ENCODE measurements at regions not wholly inside any gene's neighbourhood (a gene's known extent, or its start where the extent isn't known, plus 50 kb on each side); places are given as distances from the start of the nearest gene placed in this dataset.

- no peak overlapping the region for H3K4me3 Mint-ChIP-seq
- no peaks in the 10 kb centered on the region for H3K4me1 ChIP-seq (ENCODE audit: insufficient read depth, low read length)
- no peaks in the 10 kb centered on the region for H3K9me3 ChIP-seq (ENCODE audit: low read length)
- CTCF ChIA-PET = no interaction called here
- H3K27me3 ChIP-seq (ENCODE audit: insufficient read depth, low read length, poor library complexity, severe bottlenecking) = no peaks in the 10 kb centered on the region
- H3K27me3 Mint-ChIP-seq = no peaks in the 10 kb centered on the region
- no peak overlapping the region for H3K27ac ChIP-seq (ENCODE audit: low read depth, low read length)
- H3K27ac Mint-ChIP-seq = no peak overlapping the region
- no peaks in the 10 kb centered on the region for H3K36me3 Mint-ChIP-seq
- H3K4me3 ChIP-seq (ENCODE audit: low read length) = no peak overlapping the region
- H3K4me1 Mint-ChIP-seq = no peaks in the 10 kb centered on the region
- POLR2A ChIA-PET = no interaction called here
- H3K36me3 ChIP-seq (ENCODE audit: insufficient read depth, low read length) = no peaks in the 10 kb centered on the region
- peaks cover 2 to 11% (median 7%) of the 10 kb centered on the region in 5 donors for H3K9me3 Mint-ChIP-seq
- DNase-seq = no peak
Measured at GRCh38 chr3:99434190-99434589, 204.2 kb upstream of the COL8A1 start.

- no peaks in the 10 kb centered on the region for H3K4me1 ChIP-seq (ENCODE audit: insufficient read depth, low read length)
- H3K4me1 Mint-ChIP-seq = no peaks in the 10 kb centered on the region
- DNase-seq = no peak
- H3K27me3 Mint-ChIP-seq = no peaks in the 10 kb centered on the region
- H3K9me3 Mint-ChIP-seq = peaks cover 0 to 3% (median 2%) of the 10 kb centered on the region in 5 donors
- H3K4me3 Mint-ChIP-seq = no peak overlapping the region
- no peak overlapping the region for H3K4me3 ChIP-seq (ENCODE audit: low read length)
- CTCF ChIA-PET = no interaction called here
- no peaks in the 10 kb centered on the region for H3K36me3 ChIP-seq (ENCODE audit: insufficient read depth, low read length)
- H3K27ac ChIP-seq (ENCODE audit: low read depth, low read length) = no peak overlapping the region
- no peaks in the 10 kb centered on the region for H3K27me3 ChIP-seq (ENCODE audit: insufficient read depth, low read length, poor library complexity, severe bottlenecking)
- no peaks in the 10 kb centered on the region for H3K36me3 Mint-ChIP-seq
- H3K27ac Mint-ChIP-seq = no peak overlapping the region
- POLR2A ChIA-PET = no interaction called here
- H3K9me3 ChIP-seq (ENCODE audit: low read length) = no peaks in the 10 kb centered on the region
Measured at GRCh38 chr3:99430348-99431134, 207.9 kb upstream of the COL8A1 start.

GRCh38 chr3:99429502-99429901 is 208.9 kb upstream of the COL8A1 start:
- Mint-ChIP-seq H3K36me3 (no peaks in the 10 kb centered on the region), H3K27ac (no peak overlapping the region), H3K27me3 (no peaks in the 10 kb centered on the region), H3K9me3 (peaks cover 0 to 3% (median 2%) of the 10 kb centered on the region in 5 donors), H3K4me1 (no peaks in the 10 kb centered on the region), H3K4me3 (no peak overlapping the region)
- Histone ChIP-seq H3K27ac (ENCODE audit: low read depth, low read length) (no peak overlapping the region), H3K27me3 (ENCODE audit: insufficient read depth, low read length, poor library complexity, severe bottlenecking) (no peaks in the 10 kb centered on the region), H3K4me1 (ENCODE audit: insufficient read depth, low read length) (no peaks in the 10 kb centered on the region), H3K36me3 (ENCODE audit: insufficient read depth, low read length) (no peaks in the 10 kb centered on the region), H3K9me3 (ENCODE audit: low read length) (no peaks in the 10 kb centered on the region), H3K4me3 (ENCODE audit: low read length) (no peak overlapping the region)
- no peak for DNase-seq
- ChIA-PET CTCF (no interaction called here), POLR2A (no interaction called here)

GRCh38 chr3:99425930-99426329 is 212.5 kb upstream of the COL8A1 start:
- no peaks in the 10 kb centered on the region for H3K9me3 ChIP-seq (ENCODE audit: low read length)
- no peaks in the 10 kb centered on the region for H3K4me1 ChIP-seq (ENCODE audit: insufficient read depth, low read length)
- Mint-ChIP-seq H3K27ac (no peak overlapping the region), H3K9me3 (peaks cover 0 to 3% (median 0%) of the 10 kb centered on the region in 5 donors), H3K4me1 (no peaks in the 10 kb centered on the region), H3K27me3 (no peaks in the 10 kb centered on the region), H3K36me3 (no peaks in the 10 kb centered on the region), H3K4me3 (no peak overlapping the region)
- H3K27me3 ChIP-seq (ENCODE audit: insufficient read depth, low read length, poor library complexity, severe bottlenecking) = no peaks in the 10 kb centered on the region
- no peak overlapping the region for H3K27ac ChIP-seq (ENCODE audit: low read depth, low read length)
- no peak for DNase-seq
- no peaks in the 10 kb centered on the region for H3K36me3 ChIP-seq (ENCODE audit: insufficient read depth, low read length)
- CTCF ChIA-PET = no interaction called here
- POLR2A ChIA-PET = no interaction called here
- no peak overlapping the region for H3K4me3 ChIP-seq (ENCODE audit: low read length)

GRCh38 chr3:99419116-99419515 is 219.3 kb upstream of the COL8A1 start:
- CTCF ChIA-PET = no interaction called here

GRCh38 chr3:99418709-99419108 is 219.7 kb upstream of the COL8A1 start:
- Histone ChIP-seq H3K27me3 (ENCODE audit: insufficient read depth, low read length, poor library complexity, severe bottlenecking) (no peaks in the 10 kb centered on the region), H3K27ac (ENCODE audit: low read depth, low read length) (no peak overlapping the region), H3K9me3 (ENCODE audit: low read length) (no peaks in the 10 kb centered on the region), H3K36me3 (ENCODE audit: insufficient read depth, low read length) (no peaks in the 10 kb centered on the region), H3K4me1 (ENCODE audit: insufficient read depth, low read length) (no peaks in the 10 kb centered on the region), H3K4me3 (ENCODE audit: low read length) (no peak overlapping the region)
- Mint-ChIP-seq H3K4me1 (peaks cover 0 to 3% (median 0%) of the 10 kb centered on the region in 3 donors), H3K9me3 (peaks cover 0 to 4% (median 0%) of the 10 kb centered on the region in 5 donors), H3K27me3 (no peaks in the 10 kb centered on the region), H3K36me3 (no peaks in the 10 kb centered on the region), H3K4me3 (no peak overlapping the region), H3K27ac (no peak overlapping the region)
- DNase-seq = no peak
- ChIA-PET CTCF (no interaction called here), POLR2A (no interaction called here)

More at GRCh38 chr3:99419116-99419515, 219.3 kb upstream of the COL8A1 start:
- no peak for DNase-seq
- Histone ChIP-seq H3K27ac (ENCODE audit: low read depth, low read length) (no peak overlapping the region), H3K36me3 (ENCODE audit: insufficient read depth, low read length) (no peaks in the 10 kb centered on the region), H3K4me1 (ENCODE audit: insufficient read depth, low read length) (no peaks in the 10 kb centered on the region), H3K9me3 (ENCODE audit: low read length) (no peaks in the 10 kb centered on the region), H3K27me3 (ENCODE audit: insufficient read depth, low read length, poor library complexity, severe bottlenecking) (no peaks in the 10 kb centered on the region), H3K4me3 (ENCODE audit: low read length) (no peak overlapping the region)
- Mint-ChIP-seq H3K36me3 (no peaks in the 10 kb centered on the region), H3K27me3 (no peaks in the 10 kb centered on the region), H3K4me1 (peaks cover 0 to 3% (median 0%) of the 10 kb centered on the region in 3 donors), H3K27ac (no peak overlapping the region), H3K9me3 (peaks cover 0 to 4% (median 0%) of the 10 kb centered on the region in 5 donors), H3K4me3 (no peak overlapping the region)
- POLR2A ChIA-PET = no interaction called here

- Histone ChIP-seq H3K27me3 (ENCODE audit: insufficient read depth, low read length, poor library complexity, severe bottlenecking) (no peaks in the 10 kb centered on the region), H3K9me3 (ENCODE audit: low read length) (no peaks in the 10 kb centered on the region), H3K4me1 (ENCODE audit: insufficient read depth, low read length) (no peaks in the 10 kb centered on the region), H3K4me3 (ENCODE audit: low read length) (no peak overlapping the region), H3K36me3 (ENCODE audit: insufficient read depth, low read length) (no peaks in the 10 kb centered on the region), H3K27ac (ENCODE audit: low read depth, low read length) (no peak overlapping the region)
- Mint-ChIP-seq H3K4me3 (no peak overlapping the region), H3K9me3 (peaks cover 0 to 4% (median 0%) of the 10 kb centered on the region in 5 donors), H3K27me3 (no peaks in the 10 kb centered on the region), H3K4me1 (peaks cover 0 to 3% (median 0%) of the 10 kb centered on the region in 3 donors), H3K36me3 (no peaks in the 10 kb centered on the region), H3K27ac (no peak overlapping the region)
- ChIA-PET CTCF (no interaction called here), POLR2A (no interaction called here)
- DNase-seq = no peak
Measured at GRCh38 chr3:99418209-99418635, 220.2 kb upstream of the COL8A1 start.

- Histone ChIP-seq H3K9me3 (ENCODE audit: low read length) (no peaks in the 10 kb centered on the region), H3K27ac (ENCODE audit: low read depth, low read length) (no peak overlapping the region), H3K4me3 (ENCODE audit: low read length) (no peak overlapping the region), H3K27me3 (ENCODE audit: insufficient read depth, low read length, poor library complexity, severe bottlenecking) (no peaks in the 10 kb centered on the region), H3K4me1 (ENCODE audit: insufficient read depth, low read length) (no peaks in the 10 kb centered on the region), H3K36me3 (ENCODE audit: insufficient read depth, low read length) (no peaks in the 10 kb centered on the region)
- DNase-seq = no peak
- CTCF ChIA-PET = no interaction called here
- POLR2A ChIA-PET = no interaction called here
- Mint-ChIP-seq H3K9me3 (peaks cover 0 to 4% (median 3%) of the 10 kb centered on the region in 5 donors), H3K4me3 (no peak overlapping the region), H3K27ac (no peak overlapping the region), H3K4me1 (peaks cover 0 to 3% (median 0%) of the 10 kb centered on the region in 3 donors), H3K36me3 (no peaks in the 10 kb centered on the region), H3K27me3 (no peaks in the 10 kb centered on the region)
Measured at GRCh38 chr3:99413504-99413903, 224.9 kb upstream of the COL8A1 start.

All from CD8-positive, alpha-beta memory T cell (primary cell).